ENCODE measurements at regions not wholly inside any gene's neighbourhood (a gene's known extent, or its start where the extent isn't known, plus 50 kb on each side); places are given as distances from the start of the nearest gene placed in this dataset.

GRCh38 chr2:172181840-172182239 is 79.1 kb upstream of the DLX2 start:
- H3K27me3 ChIP-seq (ENCODE audit: control insufficient read depth, low read length) = no peaks in the 10 kb centered on the region
- no peaks in the 10 kb centered on the region for H3K9me3 ChIP-seq (ENCODE audit: control insufficient read depth, insufficient read depth, low read length)
- H3K9me2 ChIP-seq (replicated peaks; ENCODE audit: control insufficient read depth, low read length) = no peaks in the 10 kb centered on the region
- H3K4me1 ChIP-seq (ENCODE audit: control insufficient read depth, low read length) = no peaks in the 10 kb centered on the region
- no peak overlapping the region for H3K4me3 ChIP-seq (ENCODE audit: low read length)
- H3K79me2 ChIP-seq (ENCODE audit: control insufficient read depth, low read length) = no peaks in the 10 kb centered on the region
- H3F3A ChIP-seq (ENCODE audit: control insufficient read depth, insufficient read depth) = no peaks in the 10 kb centered on the region
- no peak overlapping the region for H3K4me2 ChIP-seq (ENCODE audit: low read length)
- TF ChIP-seq EZH2phosphoT487 (IDR thresholded peaks at IDR 0.05; ENCODE audit: borderline replicate concordance, low read length) (no peak), CTCF (IDR thresholded peaks at IDR 0.05; ENCODE audit: low read depth, low read length, poor library complexity, severe bottlenecking) (no peak)
- no peaks in the 10 kb centered on the region for H4K20me1 ChIP-seq (ENCODE audit: control insufficient read depth, insufficient read depth, low read depth, low read length)
- no peak overlapping the region for H3K27ac ChIP-seq (ENCODE audit: low read depth, low read length)
- H3K36me3 ChIP-seq (ENCODE audit: control insufficient read depth, low read length) = no peaks in the 10 kb centered on the region

- Histone ChIP-seq H3K27ac (ENCODE audit: low read depth, low read length) (no peak overlapping the region), H3K4me2 (ENCODE audit: low read length) (no peak overlapping the region), H3K9me2 (replicated peaks; ENCODE audit: control insufficient read depth, low read length) (no peaks in the 10 kb centered on the region), H3F3A (ENCODE audit: control insufficient read depth, insufficient read depth) (no peaks in the 10 kb centered on the region), H4K20me1 (ENCODE audit: control insufficient read depth, insufficient read depth, low read depth, low read length) (no peaks in the 10 kb centered on the region), H3K4me3 (ENCODE audit: low read length) (no peak overlapping the region), H3K79me2 (ENCODE audit: control insufficient read depth, low read length) (no peaks in the 10 kb centered on the region), H3K9me3 (ENCODE audit: control insufficient read depth, insufficient read depth, low read length) (no peaks in the 10 kb centered on the region), H3K4me1 (ENCODE audit: control insufficient read depth, low read length) (no peaks in the 10 kb centered on the region), H3K27me3 (ENCODE audit: control insufficient read depth, low read length) (no peaks in the 10 kb centered on the region), H3K36me3 (ENCODE audit: control insufficient read depth, low read length) (no peaks in the 10 kb centered on the region)
- TF ChIP-seq CTCF (IDR thresholded peaks at IDR 0.05; ENCODE audit: low read depth, low read length, poor library complexity, severe bottlenecking) = no peak
- no peak for TF ChIP-seq EZH2phosphoT487 (IDR thresholded peaks at IDR 0.05; ENCODE audit: borderline replicate concordance, low read length)
Observed at GRCh38 chr2:172182624-172183023, 79.9 kb upstream of the DLX2 start.

- Histone ChIP-seq H4K20me1 (ENCODE audit: control insufficient read depth, insufficient read depth, low read depth, low read length) (no peaks in the 10 kb centered on the region), H3K27me3 (ENCODE audit: control insufficient read depth, low read length) (no peaks in the 10 kb centered on the region), H3K4me3 (ENCODE audit: low read length) (no peak overlapping the region), H3K36me3 (ENCODE audit: control insufficient read depth, low read length) (no peaks in the 10 kb centered on the region), H3K9me3 (ENCODE audit: control insufficient read depth, insufficient read depth, low read length) (no peaks in the 10 kb centered on the region; the same call in 1 of the 2 replicates), H3K9me2 (replicated peaks; ENCODE audit: control insufficient read depth, low read length) (no peaks in the 10 kb centered on the region), H3K4me2 (ENCODE audit: low read length) (no peak overlapping the region), H3F3A (ENCODE audit: control insufficient read depth, insufficient read depth) (no peaks in the 10 kb centered on the region), H3K27ac (ENCODE audit: low read depth, low read length) (no peak overlapping the region), H3K79me2 (ENCODE audit: control insufficient read depth, low read length) (no peaks in the 10 kb centered on the region), H3K4me1 (ENCODE audit: control insufficient read depth, low read length) (no peaks in the 10 kb centered on the region)
- TF ChIP-seq EZH2phosphoT487 (IDR thresholded peaks at IDR 0.05; ENCODE audit: borderline replicate concordance, low read length) = no peak
- TF ChIP-seq CTCF (IDR thresholded peaks at IDR 0.05; ENCODE audit: low read depth, low read length, poor library complexity, severe bottlenecking) = no peak
Observed at GRCh38 chr2:172193331-172194089, 90.8 kb upstream of the DLX2 start.
